Esophagus (tissue), 2 donors: ENCODE measurements at regions not wholly inside any gene's neighbourhood (a gene's known extent, or its start where the extent isn't known, plus 50 kb on each side); places are given as distances from the start of the nearest gene placed in this dataset.

Experiments used
- H3K27ac ChIP-seq, 2 donors: one replicate each; pipeline ENCODE4 v1.5.1; 2013; ENCODE audit warnings: low read depth in 2 of 2, mild to moderate bottlenecking in 2 of 2, inconsistent platforms in 1 of 2, low read length in 1 of 2, moderate library complexity in 1 of 2
- H3K27me3 ChIP-seq, 2 donors: one replicate each; pipeline ENCODE4 v1.6.1; 2013; ENCODE audit warnings: low read length in 2 of 2, control low read depth in 1 of 2, mild to moderate bottlenecking in 1 of 2; ENCODE audit not compliant: insufficient read depth in 2 of 2, control insufficient read depth in 1 of 2
- H3K36me3 ChIP-seq, 2 donors: one replicate each; pipeline ENCODE4 v1.6.1; 2013; ENCODE audit warnings: low read length in 1 of 2; ENCODE audit not compliant: control insufficient read depth in 2 of 2, insufficient read depth in 2 of 2
- H3K4me1 ChIP-seq, 2 donors: one replicate each; pipeline ENCODE4 v1.6.1; 2013; ENCODE audit warnings: low read length in 1 of 2; ENCODE audit not compliant: control insufficient read depth in 2 of 2, insufficient read depth in 2 of 2
- H3K4me3 ChIP-seq, 2 donors: one replicate each; pipeline ENCODE4 v1.5.1; 2013; ENCODE audit warnings: low read length in 2 of 2, mild to moderate bottlenecking in 2 of 2, low read depth in 1 of 2, moderate library complexity in 1 of 2
- H3K9me3 ChIP-seq, 2 donors: one replicate each; pipeline ENCODE4 v1.6.1; 2013; ENCODE audit warnings: mild to moderate bottlenecking in 2 of 2, low read depth in 1 of 2, low read length in 1 of 2, moderate library complexity in 1 of 2; ENCODE audit not compliant: control insufficient read depth in 2 of 2, insufficient read depth in 1 of 2
- WGBS, 2 donors: extraction: QIAGEN DNeasy Blood & Tissue Kit; methylation state at CpG; one replicate each; pipeline ENCODE4 v1.1.7; 2013; 5-methylcytosine and 5-hydroxymethylcytosine counted together
- donor health status: healthy with polysubstance abuse.
- donor health status: Bipolar disorder and iron deficiency.

- Histone ChIP-seq H3K36me3 (no peaks in the 10 kb centered on the region), H3K4me1 (peaks cover 0 to 3% of the 10 kb centered on the region in 2 donors), H3K27me3 (no peaks in the 10 kb centered on the region), H3K27ac (no peak overlapping the region), H3K9me3 (no peaks in the 10 kb centered on the region), H3K4me3 (no peak overlapping the region)
- WGBS, 2 donors, result 70 to 76% methylated on average over 2 of the region's 2 CpGs
Measured at GRCh38 chr1:94600556-94600955, 59.0 kb upstream of the F3 start.

DNA sequence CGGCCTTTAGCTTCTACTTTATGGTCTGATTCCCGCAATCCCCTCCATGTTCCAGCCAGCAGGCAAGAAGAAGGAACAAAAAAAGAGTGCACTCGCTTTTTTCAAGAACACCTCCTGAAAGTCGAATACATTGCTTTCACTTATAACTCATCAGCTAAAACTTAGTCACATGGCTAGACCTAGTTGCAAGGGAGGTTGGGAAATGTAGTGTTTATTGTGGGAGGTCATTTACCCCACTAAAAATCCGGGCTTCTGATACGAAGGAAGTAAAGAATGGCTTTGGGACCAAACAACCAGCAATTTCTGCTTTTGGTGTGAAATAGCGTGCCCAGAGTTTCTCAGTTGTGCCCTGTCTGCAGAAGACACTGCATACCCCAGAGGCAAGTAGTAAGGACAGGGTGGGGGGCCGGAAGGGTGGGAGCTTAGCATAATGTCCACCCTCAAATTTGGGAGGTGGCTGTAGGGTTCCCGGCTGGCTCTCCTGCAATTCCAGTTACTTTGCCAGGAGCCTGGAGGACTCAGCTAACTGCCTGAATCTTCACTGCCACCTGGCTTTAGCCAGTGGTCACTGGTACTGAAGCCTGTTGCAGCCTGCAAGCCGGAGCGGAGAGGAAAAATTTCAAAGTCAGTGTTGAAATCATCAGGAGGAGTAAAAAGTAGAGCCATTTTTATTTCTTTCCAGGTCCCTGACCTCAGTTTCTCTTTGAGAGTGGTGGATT lies 57.7 kb upstream of the F3 start:
- H3K4me1 ChIP-seq, result peaks cover 0 to 3% of the 10 kb centered on the region in 2 donors
- no peak overlapping the region for H3K27ac ChIP-seq
- H3K27me3 ChIP-seq, result no peaks in the 10 kb centered on the region
- no peaks in the 10 kb centered on the region for H3K36me3 ChIP-seq
- 81 to 82% methylated on average over 11 of the region's 11 CpGs for WGBS, 2 donors
- no peak overlapping the region for H3K4me3 ChIP-seq
- no peaks in the 10 kb centered on the region for H3K9me3 ChIP-seq

DNA sequence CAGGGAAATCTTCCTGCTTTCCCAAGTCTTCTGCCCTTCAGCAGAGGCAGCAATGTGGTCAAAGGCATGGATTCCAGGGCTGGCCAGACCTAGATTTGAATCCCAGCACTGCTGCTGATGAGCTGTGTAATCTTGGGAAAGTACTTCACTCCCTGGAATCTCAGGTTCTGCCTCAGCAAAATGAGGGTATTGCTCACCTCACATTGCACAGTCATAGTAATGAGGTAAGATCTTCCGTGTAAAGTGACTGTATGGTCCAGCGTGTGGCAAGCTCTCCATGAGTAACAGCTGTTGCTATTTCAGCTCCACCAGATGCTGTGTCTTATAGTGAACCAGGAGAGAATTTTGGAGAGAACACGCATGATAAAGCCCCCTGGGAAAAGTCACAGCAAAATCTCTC lies 56.1 kb upstream of the F3 start:
- H3K4me3 ChIP-seq, result no peak overlapping the region
- H3K27ac ChIP-seq, result no peak overlapping the region
- H3K9me3 ChIP-seq, result no peaks in the 10 kb centered on the region
- H3K27me3 ChIP-seq, result no peaks in the 10 kb centered on the region
- 88 to 92% methylated on average over 3 of the region's 3 CpGs for WGBS, 2 donors
- peaks cover 0 to 3% of the 10 kb centered on the region in 2 donors for H3K4me1 ChIP-seq
- H3K36me3 ChIP-seq, result no peaks in the 10 kb centered on the region

DNA sequence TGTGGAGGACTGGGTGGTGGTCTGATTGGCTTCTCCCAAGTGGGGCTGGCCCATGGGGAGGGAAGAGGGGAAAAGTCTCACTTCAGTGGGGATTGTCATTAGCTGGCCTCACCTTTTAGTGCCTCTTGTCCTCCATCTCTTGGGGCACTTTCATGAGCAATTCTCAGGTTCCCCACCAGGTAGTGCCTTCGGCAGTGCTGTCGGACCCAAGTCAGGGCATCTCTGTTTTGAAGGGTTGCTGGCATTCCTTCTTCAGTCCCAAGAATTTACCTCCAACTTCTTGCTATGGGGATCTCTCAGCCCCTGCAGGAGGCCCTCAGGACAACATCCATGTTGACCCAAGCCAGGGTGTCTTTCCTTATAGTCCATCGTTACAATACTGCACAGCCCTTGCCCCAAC lies 54.7 kb upstream of the F3 start:
- Histone ChIP-seq H3K4me3 (no peak overlapping the region), H3K4me1 (peaks cover 0 to 3% of the 10 kb centered on the region in 2 donors), H3K9me3 (no peaks in the 10 kb centered on the region), H3K36me3 (no peaks in the 10 kb centered on the region), H3K27ac (no peak overlapping the region), H3K27me3 (no peaks in the 10 kb centered on the region)
- WGBS, 2 donors, result 93 to 97% methylated on average over 3 of the region's 3 CpGs

- H3K27ac ChIP-seq, result no peak overlapping the region
- H3K4me1 ChIP-seq, result peaks cover 0 to 3% of the 10 kb centered on the region in 2 donors
- no peak overlapping the region for H3K4me3 ChIP-seq
- no peaks in the 10 kb centered on the region for H3K36me3 ChIP-seq
- no peaks in the 10 kb centered on the region for H3K9me3 ChIP-seq
- no peaks in the 10 kb centered on the region for H3K27me3 ChIP-seq
- 49 to 50% methylated on average over 5 of the region's 5 CpGs for WGBS, 2 donors
Measured at GRCh38 chr1:94595658-94596057, 54.1 kb upstream of the F3 start.

DNA sequence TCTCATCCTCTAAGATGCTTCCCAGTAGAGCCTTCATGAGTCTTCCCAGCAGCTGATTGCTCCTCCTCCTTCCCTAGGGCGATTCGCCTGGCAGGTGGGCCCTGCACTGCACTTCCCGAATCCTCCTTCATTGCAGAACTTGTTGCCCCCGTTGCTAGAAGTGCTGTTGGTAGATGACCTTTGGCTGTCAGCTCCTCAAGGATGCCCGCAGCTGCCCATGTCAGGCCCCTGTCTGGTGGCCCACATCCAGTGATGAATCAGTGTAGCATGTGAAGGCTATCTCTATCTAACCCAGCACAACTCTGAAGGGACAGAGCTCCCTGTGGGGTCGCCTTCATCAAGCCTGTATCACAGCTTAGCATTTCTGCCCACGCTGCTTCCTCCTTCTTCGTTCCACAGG lies 52.1 kb upstream of the F3 start:
- no peak overlapping the region for H3K27ac ChIP-seq
- peaks cover 0 to 3% of the 10 kb centered on the region in 2 donors for H3K4me1 ChIP-seq
- no peaks in the 10 kb centered on the region for H3K9me3 ChIP-seq
- H3K36me3 ChIP-seq, result no peaks in the 10 kb centered on the region
- no peak overlapping the region for H3K4me3 ChIP-seq
- H3K27me3 ChIP-seq, result no peaks in the 10 kb centered on the region
- 93% methylated on average over 8 of the region's 8 CpGs for WGBS, 2 donors

- H3K4me1 ChIP-seq, result peaks cover 0 to 1% of the 10 kb centered on the region in 2 donors
- no peak overlapping the region for H3K4me3 ChIP-seq
- H3K36me3 ChIP-seq, result no peaks in the 10 kb centered on the region
- no peaks in the 10 kb centered on the region for H3K9me3 ChIP-seq
- no peak overlapping the region for H3K27ac ChIP-seq
- H3K27me3 ChIP-seq, result no peaks in the 10 kb centered on the region
- 92 to 93% methylated on average over 2 of the region's 2 CpGs for WGBS, 2 donors
Measured at GRCh38 chr1:94592571-94592920, 51.0 kb upstream of the F3 start.

GRCh38 chr1:94591823-94592570 lies 50.4 kb upstream of the F3 start:
- Histone ChIP-seq H3K9me3 (no peaks in the 10 kb centered on the region), H3K36me3 (no peaks in the 10 kb centered on the region), H3K4me1 (no peaks in the 10 kb centered on the region), H3K27ac (no peak overlapping the region), H3K27me3 (no peaks in the 10 kb centered on the region), H3K4me3 (no peak overlapping the region)
- 87 to 90% methylated on average over 7 of the region's 7 CpGs for WGBS, 2 donors
